HS-5 (cell line): ENCODE measurements at regions not wholly inside any gene's neighbourhood (a gene's known extent, or its start where the extent isn't known, plus 50 kb on each side); places are given as distances from the start of the nearest gene placed in this dataset.
"Not testable (repeated sequence)": the region's sequence is repeated elsewhere in the genome, so short reads cannot be mapped to it uniquely, and the experiment has no call there.

Experiments used
- DNase-seq: peaks from one replicate; pipeline ENCODE4 v3.0.0-alpha.2; 2012; ENCODE audit warnings: low read depth

GRCh38 chr1:223022641-223023473, 120.2 kb downstream of the TLR5 start:
- DNase-seq = no peak

DNA sequence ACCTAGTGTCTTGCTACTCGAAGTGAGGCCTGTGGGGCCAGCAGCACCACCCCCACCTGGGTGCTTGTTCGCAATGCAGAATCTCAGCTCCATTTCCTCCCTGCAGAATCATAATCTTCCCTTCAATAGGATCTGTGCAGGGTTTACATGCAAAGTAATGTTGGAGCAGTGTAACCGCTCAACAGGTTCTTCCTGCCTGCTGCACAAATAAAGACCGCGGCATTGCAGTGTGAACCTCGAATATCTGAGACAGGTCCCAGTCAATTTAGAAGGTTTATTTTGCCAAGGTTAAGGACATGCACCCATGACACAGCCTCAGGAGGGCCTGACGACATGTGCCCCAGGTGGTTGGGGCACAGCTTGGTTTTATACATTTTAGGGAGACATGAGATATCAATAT, 119.2 kb downstream of the TLR5 start:
- DNase-seq = no peak

- not testable (repeated sequence) for DNase-seq
Measured at GRCh38 chr1:223024486-223024885, 118.6 kb downstream of the TLR5 start.

DNA sequence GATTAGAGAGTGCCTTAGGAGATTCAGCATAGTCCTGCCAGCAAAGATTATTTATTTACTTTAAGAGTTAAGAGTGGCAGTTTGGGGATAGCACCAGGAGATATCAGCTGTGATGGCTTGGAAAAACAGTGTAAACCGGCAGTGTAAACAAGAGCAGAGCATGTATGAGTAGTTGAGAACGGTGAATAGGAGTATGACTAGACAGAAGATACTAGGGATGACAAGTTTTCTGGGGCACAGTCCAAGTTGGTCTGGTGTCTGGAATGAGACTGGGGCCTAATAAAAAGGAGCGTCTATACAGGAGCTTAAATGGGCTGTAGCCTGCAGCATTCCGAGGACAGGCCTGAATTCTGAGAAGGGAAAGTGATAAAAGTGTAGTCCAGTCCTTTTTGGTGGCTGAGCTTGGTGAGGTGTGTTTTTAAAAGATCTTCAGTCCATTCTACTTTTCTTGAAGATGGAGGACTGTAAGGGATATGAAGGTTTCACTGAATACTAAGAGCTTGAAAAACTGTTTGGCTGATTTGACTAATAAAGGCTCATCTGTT, 117.8 kb downstream of the TLR5 start:
- not testable (repeated sequence) for DNase-seq

GRCh38 chr1:223026639-223027038, 116.4 kb downstream of the TLR5 start:
- DNase-seq = not testable (repeated sequence)

GRCh38 chr1:223029985-223030769, 112.9 kb downstream of the TLR5 start:
- no peak for DNase-seq

- no peak for DNase-seq
Measured at GRCh38 chr1:223030871-223031400, 112.1 kb downstream of the TLR5 start.

DNA sequence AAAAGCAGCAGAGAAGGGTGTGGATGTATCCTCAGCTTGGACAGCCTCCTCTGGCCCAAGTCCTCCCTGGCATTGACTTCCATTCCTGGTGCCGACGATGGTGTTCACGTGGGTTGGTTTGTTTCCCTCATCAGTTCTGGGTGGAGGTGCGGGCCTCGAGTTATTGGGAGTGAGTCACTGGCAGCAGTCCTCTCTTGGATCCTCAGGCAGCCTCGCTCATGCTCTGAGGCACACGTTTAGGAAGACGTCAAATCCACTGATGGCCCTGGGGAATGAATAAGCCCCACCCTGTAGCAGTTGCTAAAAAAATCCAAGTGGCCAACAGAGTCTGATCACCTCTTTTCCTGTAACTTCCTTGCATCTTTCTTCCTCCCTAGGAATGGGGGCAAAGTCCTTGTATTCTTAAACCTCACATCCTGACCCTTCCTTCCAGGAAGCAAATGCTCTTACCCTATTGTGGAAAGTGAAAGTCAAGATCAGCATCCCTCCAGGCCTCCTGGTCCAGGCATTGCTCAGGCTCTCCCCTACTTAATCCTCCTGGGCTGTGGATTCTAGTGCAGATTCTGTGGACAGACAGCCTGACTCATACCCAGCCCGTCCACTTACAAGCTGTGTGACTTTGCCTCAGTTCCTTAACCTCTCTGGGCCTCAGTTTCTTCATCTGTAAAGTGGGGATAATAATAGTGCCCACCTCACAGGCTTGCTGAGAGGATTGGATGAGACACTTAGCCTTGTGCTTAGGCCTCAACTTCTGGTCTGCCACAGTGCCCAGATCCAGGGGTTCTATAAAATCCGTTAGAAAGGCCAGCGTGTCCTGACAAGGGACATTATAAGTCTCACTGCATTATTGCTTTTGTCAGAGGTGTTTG, 111.1 kb downstream of the TLR5 start:
- no peak for DNase-seq

GRCh38 chr1:223033658-223034057, 109.4 kb downstream of the TLR5 start:
- no peak for DNase-seq

- DNase-seq = no peak
Measured at GRCh38 chr1:223034270-223034798, 108.7 kb downstream of the TLR5 start.

DNA sequence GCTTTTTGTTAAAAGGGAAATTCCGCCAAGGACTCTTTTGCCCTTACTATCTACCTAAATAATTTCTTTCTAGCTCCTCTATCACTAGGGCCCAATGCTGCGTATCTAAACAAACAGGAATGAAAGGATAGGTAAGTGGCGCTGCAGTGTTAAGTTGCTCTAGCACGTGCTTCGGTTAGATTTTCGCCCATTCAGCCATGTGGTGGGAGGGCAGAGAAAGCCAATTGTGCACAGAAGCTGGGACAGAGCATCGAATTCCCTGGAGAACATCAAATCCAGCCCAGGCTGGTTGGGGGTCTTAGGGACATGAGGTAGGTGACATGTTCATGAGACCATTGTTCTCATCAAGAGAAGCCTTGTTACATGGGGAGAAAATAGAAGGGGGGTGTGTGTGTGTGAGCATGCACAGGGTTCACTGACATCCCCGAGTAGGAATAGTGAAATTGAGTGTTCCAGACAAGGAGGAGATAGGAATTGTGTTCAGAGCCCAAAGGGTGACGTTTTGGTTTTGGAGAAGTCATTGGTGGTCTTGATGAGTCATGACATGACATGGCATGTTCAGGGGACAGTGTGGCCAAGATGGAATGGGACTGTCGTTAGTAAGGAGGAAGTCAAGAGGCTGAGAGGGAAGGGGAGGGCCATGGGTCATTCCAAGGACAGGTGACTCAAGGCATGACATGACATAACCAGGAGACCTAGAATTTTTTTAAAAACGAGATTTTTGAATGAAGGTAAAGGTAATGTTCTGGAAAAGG, 107.1 kb downstream of the TLR5 start:
- no peak for DNase-seq

- DNase-seq = no peak
Measured at GRCh38 chr1:223036479-223036845, 106.6 kb downstream of the TLR5 start.

DNA sequence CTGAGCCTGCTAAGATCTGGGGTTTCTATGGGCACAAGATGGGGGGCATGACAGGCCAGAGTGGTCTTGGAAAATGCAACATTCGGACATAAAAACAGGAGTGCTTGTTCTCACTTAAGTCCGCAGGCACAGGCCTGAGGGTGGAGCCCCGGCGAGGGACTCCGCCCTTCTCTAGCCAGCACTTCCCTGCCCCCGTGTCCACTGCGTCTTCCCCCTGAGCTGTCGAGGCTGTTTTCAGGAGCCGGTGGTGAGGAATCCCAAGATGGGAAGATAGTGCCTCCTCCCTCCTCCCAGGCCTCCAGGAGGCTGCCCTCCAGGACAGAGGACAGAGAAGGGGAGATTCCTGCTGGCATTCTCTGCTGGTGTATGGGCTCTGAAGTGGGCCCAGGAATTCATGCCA, 105.2 kb downstream of the TLR5 start:
- DNase-seq = no peak

- DNase-seq = no peak
Measured at GRCh38 chr1:223038288-223039006, 104.6 kb downstream of the TLR5 start.

DNA sequence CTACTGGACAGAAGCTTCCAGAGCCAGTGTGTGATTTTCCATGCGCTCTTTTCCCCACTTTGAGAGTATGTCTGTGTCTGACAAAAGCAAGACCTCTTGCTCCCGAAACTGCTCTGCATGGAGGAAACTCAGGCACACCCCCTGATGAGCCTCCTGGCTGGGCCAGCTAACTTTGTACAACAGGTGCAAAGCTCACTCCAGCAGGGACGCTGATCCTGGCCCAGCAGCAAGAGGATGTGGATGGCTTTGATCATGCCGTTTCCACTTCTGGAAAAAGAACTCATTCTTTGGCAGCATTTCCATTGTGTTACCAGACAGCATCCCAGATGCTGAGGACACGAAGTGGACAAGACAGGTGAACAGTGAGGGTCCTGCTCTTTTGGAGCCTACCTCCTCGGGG, 103.1 kb downstream of the TLR5 start:
- DNase-seq = no peak

GRCh38 chr1:223041481-223041880, 101.6 kb downstream of the TLR5 start:
- no peak for DNase-seq

- DNase-seq = no peak
Measured at GRCh38 chr1:223045164-223045957, 97.7 kb downstream of the TLR5 start.

GRCh38 chr1:223046011-223046410, 97.0 kb downstream of the TLR5 start:
- DNase-seq = no peak

GRCh38 chr1:223046463-223046862, 96.6 kb downstream of the TLR5 start:
- DNase-seq = not testable (repeated sequence)
